Small intestine (tissue), 7 donors: ENCODE measurements at regions not wholly inside any gene's neighbourhood (a gene's known extent, or its start where the extent isn't known, plus 50 kb on each side); places are given as distances from the start of the nearest gene placed in this dataset.

Experiments used
- DNase-seq, 2 donors: peaks; one replicate each; pipeline versions ENCODE4 v3.0.0 to v3.0.0-alpha.2; 2013
- FAIRE-seq: peaks from 2 replicates; lab custom pipeline; 2012; peaks lifted over from hg19 to GRCh38; lab: Jason Lieb, UNC
- H3K27ac ChIP-seq, 3 donors: one replicate each; pipeline ENCODE4 v1.5.1; 2013; ENCODE audit warnings: low read length in 2 of 3, mild to moderate bottlenecking in 2 of 3, control low read depth in 1 of 3, inconsistent platforms in 1 of 3, low read depth in 1 of 3, moderate library complexity in 1 of 3
- H3K27me3 ChIP-seq, 3 donors: one replicate each; pipeline ENCODE4 v1.6.1; 2013; ENCODE audit warnings: low read length in 3 of 3, inconsistent platforms in 1 of 3; ENCODE audit not compliant: control insufficient read depth in 3 of 3, insufficient read depth in 3 of 3
- H3K36me3 ChIP-seq, 3 donors: one replicate each; pipeline ENCODE4 v1.6.1; 2013; ENCODE audit warnings: low read length in 3 of 3, inconsistent platforms in 1 of 3, low read depth in 1 of 3, mild to moderate bottlenecking in 1 of 3, moderate library complexity in 1 of 3; ENCODE audit not compliant: control insufficient read depth in 3 of 3, insufficient read depth in 2 of 3
- H3K4me1 ChIP-seq, 3 donors: one replicate each; pipeline ENCODE4 v1.6.1; 2013; ENCODE audit warnings: low read length in 2 of 3, inconsistent platforms in 1 of 3, low read depth in 1 of 3, mild to moderate bottlenecking in 1 of 3, moderate library complexity in 1 of 3; ENCODE audit not compliant: control insufficient read depth in 3 of 3, insufficient read depth in 2 of 3
- H3K4me3 ChIP-seq, 3 donors: one replicate each; pipeline ENCODE4 v1.5.1; 2013; ENCODE audit warnings: low read length in 3 of 3, control low read depth in 1 of 3, inconsistent platforms in 1 of 3, low read depth in 1 of 3, mild to moderate bottlenecking in 1 of 3, moderate library complexity in 1 of 3
- H3K9me3 ChIP-seq, 2 donors: one replicate each; pipeline ENCODE4 v1.6.1; 2013; ENCODE audit warnings: low read depth in 1 of 2, low read length in 1 of 2; ENCODE audit not compliant: control insufficient read depth in 2 of 2, insufficient read depth in 1 of 2
- WGBS, 3 donors: extraction: QIAGEN DNeasy Blood & Tissue Kit; methylation state at CpG; one replicate each; pipeline ENCODE4 v1.1.7; 2013; 5-methylcytosine and 5-hydroxymethylcytosine counted together
- donor health status: healthy with polysubstance abuse.
- donor health status: control.
- donor health status: control.
- donor health status: Bipolar disorder and iron deficiency.
- donor health status: healthy.

GRCh38 chr4:95599777-95600400 lies 51.1 kb upstream of the UNC5C start:
- Histone ChIP-seq H3K9me3 (no peaks in the 10 kb centered on the region), H3K27ac (peak overlapping the region in 1 of 3 donors; percentile 67), H3K4me3 (no peak overlapping the region), H3K27me3 (no peaks in the 10 kb centered on the region), H3K4me1 (no peaks in the 10 kb centered on the region), H3K36me3 (no peaks in the 10 kb centered on the region)
- no peak for FAIRE-seq
- peak in 1 of 2 donors; percentile 11 for DNase-seq
- WGBS, 3 donors: 50 to 74% (median 65%) methylated on average over 7 of the region's 7 CpGs
